ENCODE measurements at regions not wholly inside any gene's neighbourhood (a gene's known extent, or its start where the extent isn't known, plus 50 kb on each side); places are given as distances from the start of the nearest gene placed in this dataset.

DNA sequence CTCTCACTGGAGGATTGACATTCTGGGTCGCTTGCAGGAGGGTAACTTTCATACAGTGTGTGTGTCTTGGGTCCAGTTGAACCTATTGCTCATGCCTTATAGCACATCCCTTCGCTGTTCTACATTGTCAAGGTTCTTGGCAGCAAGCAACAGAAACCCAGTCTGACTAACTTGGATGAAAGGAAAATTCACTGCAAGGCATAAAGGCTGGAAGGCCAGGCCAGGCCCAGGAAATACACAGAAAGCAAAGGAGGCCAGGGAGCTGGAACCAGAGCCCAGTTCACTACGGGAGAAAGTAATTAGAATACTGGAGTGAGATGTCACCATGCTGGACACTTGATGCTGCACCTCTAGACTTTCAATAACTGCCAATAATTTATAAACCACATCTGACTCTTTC, 353.8 kb upstream of the GATB start:
- DNase-seq (ENCODE audit: low read depth in 3 of 3), result no peak

DNA sequence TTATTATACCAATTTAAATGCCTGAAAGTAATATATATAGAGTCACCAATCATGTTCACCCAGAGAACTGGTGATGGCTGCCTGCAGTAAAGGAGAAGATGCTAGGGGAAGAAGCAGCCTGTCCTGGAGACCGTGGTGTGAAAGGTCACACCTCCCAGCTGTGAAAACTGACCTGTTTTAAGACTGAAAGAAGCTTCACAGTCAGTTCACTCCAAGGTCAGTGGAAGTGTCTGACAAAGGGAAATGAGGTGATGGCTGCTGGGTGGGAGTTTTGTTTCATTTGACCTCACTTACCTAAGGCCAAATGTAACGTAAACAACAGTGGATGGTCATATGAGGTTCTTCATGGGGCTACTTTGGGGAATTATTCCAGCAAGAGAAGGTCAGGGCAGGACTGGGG, 352.1 kb upstream of the GATB start:
- no peak for DNase-seq (ENCODE audit: low read depth in 3 of 3)

DNA sequence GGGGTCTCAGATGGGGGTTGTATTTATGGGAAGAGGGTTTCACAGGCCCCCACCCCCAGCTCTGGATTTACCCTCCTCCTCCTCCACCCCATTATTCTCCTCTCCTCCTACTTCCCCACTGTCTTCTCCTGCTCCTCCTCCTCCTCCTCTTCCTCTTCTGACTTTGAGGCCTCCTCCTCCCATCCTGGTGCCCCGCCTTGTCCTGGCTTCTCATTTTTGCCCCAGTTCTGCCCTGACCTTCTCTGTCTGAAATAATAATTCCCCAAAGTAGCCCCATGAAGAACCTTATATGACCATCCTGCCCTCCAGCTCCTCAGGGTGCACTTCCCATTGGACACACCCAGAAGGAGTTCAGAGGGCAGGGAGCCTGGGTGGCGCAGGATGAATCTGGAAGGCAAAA, 351.4 kb upstream of the GATB start:
- DNase-seq (ENCODE audit: low read depth in 3 of 3), result no peak

DNA sequence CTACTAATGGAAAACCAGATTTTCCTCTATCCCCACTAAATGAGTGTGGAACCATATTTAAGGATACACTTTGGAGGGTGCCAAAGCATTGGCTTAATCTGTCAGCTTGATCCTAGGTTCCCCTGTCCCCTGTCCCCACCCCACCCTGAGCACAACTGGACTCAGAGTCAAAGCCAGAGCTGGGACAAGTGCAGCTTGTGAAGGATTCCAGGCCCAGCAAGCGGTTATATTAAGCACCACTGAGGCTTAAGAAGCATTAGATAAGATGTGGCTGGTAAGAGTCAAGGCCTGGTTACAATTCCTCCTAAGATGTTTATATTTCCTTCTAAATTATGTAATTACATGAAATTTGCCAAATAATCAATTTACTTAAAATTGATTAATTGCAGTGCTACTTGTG, 350.0 kb upstream of the GATB start:
- DNase-seq (ENCODE audit: low read depth in 3 of 3), result no peak

DNA sequence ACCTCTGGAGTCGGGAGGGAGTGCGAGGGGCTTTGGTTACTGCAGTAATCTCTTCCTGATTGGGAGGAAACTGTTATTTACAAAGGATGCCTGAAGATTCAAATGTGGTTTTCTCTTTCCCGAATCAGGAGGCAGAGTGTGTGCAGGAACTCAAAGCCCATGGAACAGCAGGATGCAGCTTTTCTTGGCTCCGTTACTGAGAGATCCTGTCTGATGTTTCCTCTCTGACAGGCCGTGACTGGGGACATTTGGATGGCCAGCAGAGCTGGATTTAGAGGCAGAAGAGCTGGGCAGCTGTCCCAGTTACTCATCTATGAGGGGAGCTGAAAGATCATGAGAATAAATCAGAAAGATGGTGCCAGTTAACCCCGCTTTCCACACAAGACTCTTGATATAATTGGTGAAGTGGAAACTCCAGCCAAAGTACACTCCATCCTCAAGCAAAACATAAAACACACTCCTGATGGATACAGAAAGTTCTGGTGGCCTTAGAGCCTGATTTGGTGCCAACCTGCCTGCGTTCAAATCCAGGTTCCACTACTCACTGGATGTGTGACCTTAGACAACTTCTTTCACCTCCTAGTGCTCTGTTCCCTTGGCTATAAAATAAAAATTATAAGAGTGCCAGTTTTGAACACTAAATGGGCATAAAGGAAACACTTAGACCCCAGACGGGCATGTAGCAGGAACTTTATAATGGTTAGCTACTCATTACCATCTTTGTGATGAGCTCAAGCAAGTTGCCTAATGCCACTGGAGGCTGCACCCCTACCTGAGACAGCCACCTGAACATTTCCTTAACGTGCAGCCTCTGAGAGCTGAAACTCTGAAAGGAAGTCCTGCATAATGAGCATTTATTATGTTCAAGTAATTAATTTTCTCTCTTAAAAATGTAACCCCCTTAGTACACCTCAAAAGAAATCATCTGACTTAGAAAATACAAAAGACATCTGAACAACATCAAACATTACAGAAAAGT, 349.0 kb upstream of the GATB start:
- DNase-seq (ENCODE audit: low read depth in 3 of 3), result no peak

DNA sequence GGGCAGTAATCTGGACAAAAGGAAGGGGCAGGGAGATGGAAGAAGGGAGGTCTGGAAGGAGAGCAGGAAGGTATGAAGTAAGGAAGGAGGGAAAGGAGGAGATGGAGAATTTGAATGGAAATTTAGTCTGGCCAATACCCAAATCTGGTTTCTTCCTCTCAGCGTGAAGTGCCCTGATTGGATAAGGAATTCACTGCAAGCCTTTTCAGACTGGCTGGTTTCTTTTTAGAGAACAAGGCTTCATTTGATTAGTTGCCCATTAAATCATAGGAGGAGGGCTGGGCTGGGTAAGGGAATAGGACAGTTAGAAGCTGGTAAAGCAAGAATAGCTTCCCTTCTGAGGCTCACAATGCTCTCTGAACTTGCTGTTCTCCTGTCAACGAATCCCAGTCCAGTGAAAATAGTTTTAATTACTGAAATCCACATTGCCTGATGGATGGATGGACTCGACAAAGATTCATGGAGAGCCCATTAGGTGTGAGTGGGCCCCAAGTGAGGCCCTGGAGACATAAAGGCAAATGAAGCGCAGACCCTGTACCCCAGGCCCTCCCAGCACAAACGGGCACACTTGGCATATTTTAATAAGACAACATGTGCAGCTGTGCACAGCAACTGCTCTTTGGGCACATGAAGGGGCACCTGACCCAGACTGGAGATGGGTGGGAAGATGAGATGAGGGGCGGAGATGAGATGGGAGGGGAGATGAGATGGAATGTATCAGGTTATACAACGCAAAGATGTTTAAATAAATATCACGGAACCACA, 347.1 kb upstream of the GATB start:
- no peak for DNase-seq (ENCODE audit: low read depth in 3 of 3)

DNA sequence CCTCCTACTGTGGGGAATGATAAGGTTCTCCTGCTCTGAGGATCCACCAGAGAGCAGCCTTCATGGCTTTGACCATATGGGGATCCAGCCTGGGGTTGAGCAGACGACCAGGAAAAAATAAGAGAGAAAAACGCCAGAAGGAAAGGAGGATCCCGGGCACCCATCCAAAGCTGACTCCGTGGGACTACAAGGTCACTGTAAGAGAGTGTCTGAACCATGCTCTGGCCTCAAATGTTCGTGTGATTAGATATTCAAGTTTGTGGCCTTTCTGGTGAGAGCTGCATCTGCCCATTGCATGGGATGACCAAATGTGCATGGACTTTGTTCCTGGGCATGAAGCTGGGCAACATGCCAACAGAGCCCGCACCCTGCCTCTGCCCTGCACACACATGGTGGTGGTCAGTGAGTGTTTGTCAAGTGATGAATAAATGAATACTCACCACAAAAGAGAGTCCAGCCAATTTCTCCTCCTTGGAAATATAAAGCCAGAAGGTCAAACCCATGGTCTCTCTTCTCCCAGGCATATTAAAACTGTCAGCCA, 346.0 kb upstream of the GATB start:
- no peak for DNase-seq (ENCODE audit: low read depth in 3 of 3)

DNA sequence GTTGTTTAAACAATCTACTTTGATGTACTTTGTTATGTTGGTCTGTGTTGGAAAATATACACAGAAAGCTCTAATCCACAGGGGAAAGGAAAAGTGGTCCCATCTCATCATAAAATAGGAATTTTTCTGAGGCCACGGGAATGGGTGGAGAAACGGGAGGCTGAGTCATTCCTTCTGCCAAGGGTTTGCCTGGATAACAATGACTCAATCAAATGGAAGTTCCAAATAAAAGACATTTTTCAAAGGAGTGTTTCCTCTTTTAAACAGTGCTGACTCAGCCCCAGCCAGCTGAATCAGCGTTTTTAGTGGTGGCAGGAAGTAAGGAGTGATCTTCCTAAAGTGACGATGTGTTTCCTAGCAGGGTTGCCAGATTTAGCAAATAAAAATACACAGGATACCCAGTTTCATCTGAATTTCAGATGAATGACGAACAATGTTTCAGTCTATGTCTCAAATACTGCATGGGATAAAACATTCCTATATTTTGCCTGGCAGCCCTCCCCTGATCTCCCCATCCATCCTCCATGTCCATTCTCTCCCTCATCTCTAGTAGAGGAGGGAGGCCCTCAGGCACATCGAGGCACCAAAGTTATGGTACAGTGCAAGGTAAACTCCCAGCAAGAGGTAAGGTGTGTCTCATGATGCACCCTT, 345.4 kb upstream of the GATB start:
- DNase-seq (ENCODE audit: low read depth in 3 of 3), result no peak

DNA sequence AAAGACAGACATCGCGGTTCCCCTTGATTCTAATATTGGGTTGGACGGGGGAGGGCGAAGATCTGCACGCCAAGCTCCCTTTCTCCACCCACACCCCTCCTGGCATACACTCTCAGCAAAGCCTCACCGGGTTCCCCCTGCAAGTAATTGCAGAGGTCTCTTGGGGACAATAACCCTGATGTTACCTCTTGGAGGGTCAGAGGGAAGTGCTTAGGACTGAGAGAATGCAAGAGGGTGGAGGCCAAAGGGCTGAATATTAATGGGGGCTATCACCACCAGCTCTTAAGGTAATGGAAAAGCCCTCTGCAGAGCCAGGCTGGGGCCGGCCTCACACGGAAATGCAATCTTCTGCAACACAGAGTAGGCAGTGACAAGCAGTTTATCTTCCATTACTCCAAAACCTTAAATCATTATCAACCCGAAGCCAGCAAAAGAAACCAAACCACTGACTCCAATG, 344.1 kb upstream of the GATB start:
- no peak for DNase-seq (ENCODE audit: low read depth in 3 of 3)

DNA sequence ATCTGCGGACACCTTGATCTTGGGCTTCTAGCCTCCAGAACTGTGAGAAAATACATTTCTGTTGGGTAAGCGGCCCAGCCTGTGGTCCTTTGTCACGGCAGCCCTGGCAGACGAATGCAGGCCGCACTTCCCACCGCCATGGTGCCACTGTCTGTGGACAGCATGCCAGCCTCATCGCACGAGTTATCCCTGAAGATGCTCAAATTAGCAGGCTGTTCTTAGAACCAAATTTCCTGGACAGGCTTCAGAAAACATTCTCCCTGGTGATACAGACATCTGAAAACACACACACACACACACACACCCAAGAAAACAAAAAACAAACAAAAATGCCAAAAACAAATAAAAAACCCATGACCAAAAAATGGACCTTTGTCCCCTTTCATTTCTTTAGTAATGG, 343.5 kb upstream of the GATB start:
- DNase-seq (ENCODE audit: low read depth in 3 of 3), result no peak

DNA sequence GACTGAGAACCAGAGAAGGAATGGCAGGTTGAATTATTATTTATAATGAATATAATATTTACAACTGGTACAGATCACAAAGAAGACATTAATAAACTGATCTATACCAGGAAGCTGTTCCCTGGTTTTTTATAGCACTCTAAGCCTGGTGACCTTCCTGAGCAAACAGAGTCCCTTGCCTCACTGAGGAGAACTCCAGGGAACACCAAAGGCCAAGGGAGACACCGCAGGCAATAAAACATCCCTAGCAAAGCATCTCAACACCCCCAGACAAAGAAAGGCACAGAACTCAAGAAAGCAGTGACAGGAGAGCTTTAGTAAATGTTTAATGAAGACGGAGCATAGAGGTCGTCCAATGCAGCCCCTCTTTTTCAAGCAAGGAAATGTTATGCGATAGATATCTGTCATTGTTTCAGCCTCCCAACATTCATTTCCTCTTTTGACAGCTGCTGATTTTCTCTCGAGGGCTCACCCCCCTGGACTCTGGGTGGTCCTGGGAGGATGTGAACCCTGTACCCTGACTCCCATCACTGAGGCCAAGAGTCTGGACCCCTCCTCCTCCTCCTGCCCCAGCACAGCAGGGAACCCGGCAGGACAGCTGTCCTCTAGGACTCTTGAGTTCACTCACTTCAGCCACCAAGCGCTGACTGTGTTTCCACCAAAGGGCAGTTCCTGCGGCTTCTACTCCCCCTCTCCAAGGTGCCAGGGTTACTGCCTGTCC, 342.5 kb upstream of the GATB start:
- no peak for DNase-seq (ENCODE audit: low read depth in 3 of 3)

DNA sequence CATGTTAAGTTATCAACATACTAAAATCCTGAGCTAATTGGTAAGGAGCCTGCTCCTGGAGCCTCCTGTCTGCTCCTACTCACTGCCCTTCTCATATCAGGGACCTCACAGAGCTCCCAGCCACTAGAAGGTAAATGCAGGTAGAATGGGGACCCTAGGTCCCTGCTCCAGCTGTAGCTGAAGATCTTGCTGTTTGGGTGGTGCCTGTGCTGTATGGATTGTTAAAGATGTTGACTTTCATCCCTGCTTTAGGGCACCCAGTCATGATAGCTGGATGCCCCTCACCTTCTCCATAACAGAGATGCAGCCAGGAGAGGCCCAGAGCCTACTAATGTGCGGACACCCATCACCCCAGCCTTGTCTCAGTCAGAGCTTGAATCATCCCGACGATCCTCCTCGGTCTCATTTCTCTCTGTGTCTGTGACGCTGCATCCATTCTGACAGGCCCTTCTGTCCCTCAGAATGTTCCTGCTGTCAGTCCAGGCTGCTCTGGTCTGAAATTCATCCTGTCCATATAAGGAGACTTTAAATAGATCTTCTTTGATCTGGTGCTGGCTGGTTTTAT, 341.7 kb upstream of the GATB start:
- DNase-seq (ENCODE audit: low read depth in 3 of 3), result no peak

DNA sequence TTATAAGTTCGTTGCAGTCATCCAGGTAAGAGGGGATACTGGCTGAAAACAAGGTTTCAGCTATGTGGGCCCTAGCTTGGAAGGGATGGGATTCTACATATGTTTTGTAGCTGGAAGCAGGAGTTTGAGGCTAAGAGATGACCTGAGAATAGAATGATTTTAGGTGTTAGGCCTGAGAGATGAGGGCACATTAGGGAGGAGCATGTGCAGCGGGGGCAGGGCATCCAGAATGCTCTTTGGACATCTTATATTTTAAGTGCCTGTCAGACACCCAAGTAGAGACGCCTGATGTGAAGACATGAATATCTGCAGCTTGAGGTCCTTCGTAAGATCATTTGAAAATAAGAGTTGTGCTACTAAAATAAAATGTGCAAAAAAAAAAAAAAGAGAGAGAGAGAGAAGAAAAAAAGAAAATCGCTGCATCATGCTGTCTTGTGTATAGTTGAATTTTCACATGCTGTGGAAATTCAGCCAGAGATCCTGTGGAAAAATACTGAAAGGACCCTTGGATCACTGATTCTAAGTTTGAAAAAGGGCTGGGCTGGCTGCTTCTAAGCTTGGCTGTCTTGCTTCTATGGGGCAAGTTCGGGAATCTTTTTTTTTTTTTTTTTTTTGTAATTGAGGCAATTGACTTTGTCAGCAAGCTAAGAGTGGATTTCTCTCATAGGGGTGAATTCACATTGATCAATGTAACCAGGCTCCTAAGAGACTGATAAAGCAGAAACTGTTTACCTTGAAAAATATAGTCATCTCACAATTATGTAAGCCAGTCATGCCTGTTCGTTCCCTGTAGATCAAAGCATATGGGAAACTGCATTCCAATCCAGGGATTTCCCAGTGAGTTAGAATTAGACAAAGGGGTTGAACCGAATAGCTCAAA, 341.0 kb upstream of the GATB start:
- DNase-seq (ENCODE audit: low read depth in 3 of 3), result no peak

DNA sequence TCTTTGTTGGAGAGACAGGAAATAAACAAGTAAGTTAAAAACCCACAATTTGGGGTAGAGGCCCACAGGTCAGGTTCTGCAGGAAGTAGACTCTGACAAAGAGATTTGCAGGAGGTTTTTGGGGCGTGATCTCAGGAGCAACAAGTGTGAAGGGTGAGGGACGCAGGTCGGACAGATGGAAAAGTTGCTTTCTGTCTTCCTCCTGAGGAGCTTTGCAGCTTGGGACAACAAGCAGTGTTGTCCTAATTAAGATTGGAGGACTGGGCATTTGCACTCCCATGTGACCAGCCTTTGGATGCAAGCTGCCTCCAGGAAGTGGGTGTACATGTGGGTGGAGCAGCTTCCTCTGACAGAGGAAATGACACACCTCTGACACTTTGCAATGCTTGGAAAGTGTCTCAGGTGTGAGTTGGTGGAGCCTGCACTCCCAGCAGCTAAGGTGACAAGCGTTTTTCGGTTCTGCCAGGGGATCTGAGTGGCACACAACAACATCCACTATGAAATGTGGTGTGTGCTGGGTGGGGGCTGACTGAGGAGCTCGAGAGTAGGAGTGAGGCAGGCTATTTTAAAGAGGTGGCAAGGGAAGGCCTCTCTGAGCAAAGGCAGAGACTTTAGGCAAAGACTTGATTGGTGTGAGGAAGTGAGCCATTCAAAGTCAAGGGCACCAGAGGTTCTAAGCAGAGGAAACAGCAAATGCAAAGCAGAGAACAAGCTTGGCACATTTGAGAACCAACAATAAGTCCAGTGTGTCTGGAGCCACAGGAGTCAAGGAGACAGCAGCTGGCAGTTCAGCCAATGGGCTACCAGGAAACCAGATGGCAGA, 339.8 kb upstream of the GATB start:
- DNase-seq (ENCODE audit: low read depth in 3 of 3), result peak; percentile 41 to 65 (median 65)

DNA sequence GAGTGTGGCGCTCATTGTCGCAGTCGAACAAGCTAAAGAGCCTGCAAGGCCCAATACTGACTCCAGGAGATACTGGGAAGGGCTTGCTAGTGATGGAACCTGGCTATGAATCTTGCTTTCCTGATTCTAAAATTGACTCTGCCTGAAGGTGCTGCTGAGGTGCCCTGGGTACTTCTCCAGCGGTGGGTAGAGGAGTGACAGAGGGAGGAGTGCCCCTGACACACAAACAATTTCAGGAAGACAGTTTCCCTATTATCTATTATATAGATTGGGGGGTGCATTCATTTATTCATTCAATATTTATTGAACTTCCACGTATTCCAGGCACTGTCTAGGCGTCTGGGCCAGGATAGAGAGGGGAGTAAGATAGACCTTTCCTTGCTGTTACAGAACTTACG, 339.2 kb upstream of the GATB start:
- DNase-seq (ENCODE audit: low read depth in 3 of 3), result no peak

DNA sequence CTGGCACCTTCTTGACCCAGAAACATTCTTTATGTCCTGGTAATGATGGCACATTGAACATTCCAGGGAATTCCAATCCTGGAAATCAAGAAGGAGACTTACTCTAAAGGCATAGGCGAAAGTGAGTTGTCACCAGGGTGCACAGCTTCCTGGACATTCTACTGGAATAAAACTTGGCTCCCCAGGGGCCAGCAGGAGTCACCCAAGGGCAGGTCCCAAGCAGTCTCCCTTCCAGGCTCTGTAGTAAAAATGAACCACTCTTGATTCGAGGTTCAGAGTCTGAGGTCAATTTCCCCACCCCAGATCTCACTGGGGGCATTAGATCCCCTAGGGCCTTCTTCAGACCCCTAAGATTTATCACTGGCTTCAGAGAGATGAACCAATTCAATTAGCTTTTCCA, 338.7 kb upstream of the GATB start:
- no peak for DNase-seq (ENCODE audit: low read depth in 3 of 3)

DNA sequence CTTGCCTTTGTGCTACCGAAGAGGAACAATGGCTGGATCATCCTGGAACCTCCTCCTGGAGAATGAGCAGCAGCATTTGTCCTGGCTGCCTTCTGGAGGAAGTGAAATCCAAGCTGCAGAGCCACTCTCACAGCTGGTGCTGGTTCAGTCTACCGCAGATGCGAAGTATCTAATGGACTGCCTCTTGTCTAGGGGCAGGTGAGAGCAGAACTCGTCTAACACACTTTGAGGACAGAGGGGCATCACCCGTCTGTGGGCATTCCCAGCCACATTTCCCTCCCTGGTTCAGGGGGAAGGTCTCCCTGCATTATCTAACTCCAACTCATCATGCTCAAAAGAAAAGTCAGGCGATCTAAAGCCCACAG, 338.2 kb upstream of the GATB start:
- DNase-seq (ENCODE audit: low read depth in 3 of 3), result no peak

DNA sequence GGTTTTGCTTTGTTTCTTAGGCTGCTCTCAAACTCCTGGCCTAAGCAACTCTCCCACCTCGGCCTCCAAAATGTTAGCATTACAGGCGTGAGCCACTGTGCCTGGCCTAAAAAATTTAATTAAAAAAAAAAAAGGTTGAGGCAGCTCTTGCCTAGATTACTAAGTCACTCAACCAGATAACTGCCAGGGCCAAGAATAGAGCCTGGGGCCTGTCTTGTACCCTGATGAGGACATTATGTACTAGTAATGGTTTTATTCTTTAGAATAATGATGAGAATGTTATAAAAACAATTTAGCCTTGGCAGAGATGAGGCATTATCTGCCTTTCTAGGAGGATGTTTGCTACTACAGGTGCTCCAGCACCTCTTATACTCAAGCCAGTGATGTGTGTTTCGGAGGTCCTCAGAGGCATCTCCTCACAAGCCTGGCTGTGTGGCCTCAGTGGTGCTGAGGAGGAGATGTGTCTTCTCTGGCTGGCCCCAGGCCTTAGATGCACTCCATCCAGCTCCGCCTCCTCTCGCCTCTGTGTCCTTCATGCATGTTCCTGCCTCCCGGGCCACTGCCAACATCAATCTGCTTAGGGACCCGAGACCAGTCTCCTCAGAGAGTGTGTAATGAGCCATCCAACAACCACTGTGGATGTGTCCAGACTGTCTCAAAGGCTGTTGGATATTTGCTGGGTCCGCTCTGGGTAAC, 337.7 kb upstream of the GATB start:
- no peak for DNase-seq (ENCODE audit: low read depth in 3 of 3)

DNA sequence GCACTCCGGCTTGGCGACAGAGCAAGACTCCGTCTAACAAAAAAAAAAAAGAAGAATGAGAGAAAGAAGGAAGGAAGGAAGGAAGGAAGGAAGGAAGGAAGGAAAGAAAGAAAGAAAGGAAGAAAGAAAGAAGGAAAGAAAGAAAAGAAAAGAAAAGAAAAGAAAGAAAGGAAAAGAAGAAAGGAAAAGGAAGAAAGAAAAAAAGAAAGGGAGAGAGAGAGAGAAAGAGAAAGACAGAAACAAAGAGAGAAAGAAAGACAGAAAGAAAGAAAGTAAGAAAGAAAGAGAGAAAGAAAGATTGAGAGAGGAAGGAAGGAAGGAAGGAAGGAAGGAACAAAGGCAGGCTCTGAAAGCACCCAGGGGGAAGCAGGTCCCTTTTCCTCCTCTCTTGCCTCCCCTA, 336.6 kb upstream of the GATB start:
- DNase-seq (ENCODE audit: low read depth in 3 of 3), result no peak

Data from stimulated activated CD4-positive, alpha-beta T cell treated with anti-CD3 and anti-CD28 coated beads, TNF-alpha, amount 100 ng/mL, for 4 hours (primary cell).